ENCODE measurements at regions not wholly inside any gene's neighbourhood (a gene's known extent, or its start where the extent isn't known, plus 50 kb on each side); places are given as distances from the start of the nearest gene placed in this dataset.

DNA sequence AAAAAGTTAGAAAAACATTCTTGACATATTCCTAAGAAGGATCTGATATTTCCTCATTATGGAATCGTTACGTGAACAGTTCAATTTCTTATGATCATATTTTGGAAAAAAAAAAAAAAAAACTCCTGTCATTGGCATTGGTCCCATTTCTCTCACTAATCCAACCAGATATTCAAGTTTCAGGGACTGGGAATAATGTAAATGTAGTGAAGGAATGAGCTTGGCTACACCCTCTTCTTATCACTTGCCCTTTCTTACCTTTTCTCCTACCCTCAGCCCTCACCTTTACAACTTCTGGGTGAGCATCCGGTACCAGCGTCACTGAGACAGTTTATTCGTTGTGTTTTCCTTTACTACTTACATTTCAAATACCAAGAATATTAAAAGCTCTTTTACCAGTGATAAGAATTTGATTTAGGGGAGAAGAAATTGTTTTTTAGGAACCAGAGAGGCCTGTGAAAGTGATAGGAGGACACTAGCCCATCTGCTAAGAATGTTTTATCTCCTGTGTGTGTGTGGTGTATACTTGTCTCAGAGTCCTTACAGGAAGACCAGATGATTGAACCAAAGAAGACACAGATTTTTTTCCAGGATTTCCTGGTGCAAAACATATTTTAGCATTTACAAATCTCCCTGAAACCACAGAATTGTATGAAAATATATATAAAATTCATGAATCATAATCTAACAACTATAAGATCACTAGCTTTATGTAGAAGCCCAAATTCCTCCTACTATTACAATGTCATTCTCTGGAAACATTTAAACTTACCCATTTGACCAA is 946.7 kb downstream of the ZPLD1 start:
- Histone ChIP-seq H3K36me3 (ENCODE audit: insufficient read depth, insufficient read length, low read length) (no peaks in the 10 kb centered on the region), H3K4me1 (ENCODE audit: insufficient read depth, insufficient read length) (no peaks in the 10 kb centered on the region), H3K9me3 (ENCODE audit: insufficient read depth, low read length) (no peaks in the 10 kb centered on the region), H3K27me3 (ENCODE audit: insufficient read depth, insufficient read length) (no peaks in the 10 kb centered on the region), H3K4me3 (ENCODE audit: insufficient read length, low read depth) (no peak overlapping the region), H3K9ac (ENCODE audit: insufficient read length, low read depth) (no peak overlapping the region)
- TF ChIP-seq YY1 (IDR thresholded peaks at IDR 0.05; ENCODE audit: insufficient read depth, insufficient read length): no peak
- TF ChIP-seq ZNF274 (IDR thresholded peaks at IDR 0.05; ENCODE audit: low read depth, low read length): no peak
- TF ChIP-seq SUZ12 (IDR thresholded peaks at IDR 0.05; ENCODE audit: extremely low read depth, insufficient read depth, insufficient read length): no peak
- no peak for DNase-seq (ENCODE audit: low read depth, low spot score)

DNA sequence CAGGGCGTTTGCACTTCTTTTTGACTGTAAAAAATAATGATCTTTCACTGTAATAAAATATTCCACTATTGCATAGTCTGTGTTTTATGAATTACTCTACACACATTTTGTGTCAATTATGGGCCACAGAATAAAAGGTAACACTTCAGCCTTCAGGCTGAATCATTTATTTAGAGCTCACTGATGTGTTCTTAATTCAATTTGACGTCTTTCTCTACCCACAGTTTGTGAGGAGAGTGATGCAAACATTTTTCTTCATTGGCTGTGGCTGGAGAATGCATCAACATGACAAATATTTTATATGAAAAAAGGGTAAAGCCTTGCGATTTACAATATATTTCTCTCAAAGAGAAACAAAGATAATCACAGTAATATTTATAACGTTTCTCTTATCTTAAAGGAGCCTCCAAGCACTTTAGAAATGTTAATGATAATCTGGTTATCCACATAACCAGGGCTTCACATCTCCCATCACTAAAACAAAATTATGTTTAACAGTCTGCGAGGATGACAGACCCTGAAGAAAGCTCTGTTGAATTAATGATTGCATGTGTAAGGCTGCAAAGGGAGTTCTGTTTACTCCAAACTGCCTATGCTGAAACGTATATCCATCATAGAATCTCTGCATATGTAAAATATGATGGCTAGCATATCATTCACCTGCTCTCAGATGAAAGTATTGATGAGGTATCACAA is 951.3 kb downstream of the ZPLD1 start:
- no peak overlapping the region for H3K9ac ChIP-seq (ENCODE audit: insufficient read length, low read depth)
- TF ChIP-seq ZNF274 (IDR thresholded peaks at IDR 0.05; ENCODE audit: low read depth, low read length) (no peak), SUZ12 (IDR thresholded peaks at IDR 0.05; ENCODE audit: extremely low read depth, insufficient read depth, insufficient read length) (no peak), YY1 (IDR thresholded peaks at IDR 0.05; ENCODE audit: insufficient read depth, insufficient read length) (no peak)

DNA sequence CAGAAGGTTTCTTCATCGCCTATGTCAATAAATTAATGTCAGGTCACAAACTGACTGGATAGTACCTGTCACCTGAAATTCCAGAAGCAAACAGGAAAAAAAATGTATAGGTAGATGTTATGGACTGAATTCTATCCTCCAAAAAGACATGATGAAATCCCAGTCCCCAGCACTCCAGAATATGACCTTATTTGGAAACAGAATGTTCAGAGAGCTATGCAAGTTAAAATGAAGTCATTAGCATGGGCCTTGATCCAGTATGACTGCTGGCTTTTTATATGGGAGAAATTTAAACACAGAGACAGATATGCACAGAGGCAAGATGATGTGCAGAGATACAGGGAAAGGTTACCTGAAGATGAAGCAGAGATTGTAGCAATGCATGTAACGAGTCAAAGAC is 953.4 kb downstream of the ZPLD1 start:
- Histone ChIP-seq H3K4me1 (ENCODE audit: insufficient read depth, insufficient read length) (no peaks in the 10 kb centered on the region), H3K4me3 (ENCODE audit: insufficient read length, low read depth) (no peak overlapping the region), H3K27me3 (ENCODE audit: insufficient read depth, insufficient read length) (no peaks in the 10 kb centered on the region), H3K9me3 (ENCODE audit: insufficient read depth, low read length) (no peaks in the 10 kb centered on the region), H3K36me3 (ENCODE audit: insufficient read depth, insufficient read length, low read length) (no peaks in the 10 kb centered on the region), H3K9ac (ENCODE audit: insufficient read length, low read depth) (no peak overlapping the region)
- no peak for DNase-seq (ENCODE audit: low read depth, low spot score)
- TF ChIP-seq ZNF274 (IDR thresholded peaks at IDR 0.05; ENCODE audit: low read depth, low read length) (no peak), YY1 (IDR thresholded peaks at IDR 0.05; ENCODE audit: insufficient read depth, insufficient read length) (no peak), SUZ12 (IDR thresholded peaks at IDR 0.05; ENCODE audit: extremely low read depth, insufficient read depth, insufficient read length) (no peak)

More for the DNA sequence above, 951.3 kb downstream of the ZPLD1 start:
- H3K36me3 ChIP-seq (ENCODE audit: insufficient read depth, insufficient read length, low read length): no peaks in the 10 kb centered on the region
- H3K27me3 ChIP-seq (ENCODE audit: insufficient read depth, insufficient read length): no peaks in the 10 kb centered on the region
- no peaks in the 10 kb centered on the region for H3K9me3 ChIP-seq (ENCODE audit: insufficient read depth, low read length)
- H3K4me3 ChIP-seq (ENCODE audit: insufficient read length, low read depth): no peak overlapping the region
- no peak for DNase-seq (ENCODE audit: low read depth, low spot score)
- H3K4me1 ChIP-seq (ENCODE audit: insufficient read depth, insufficient read length): no peaks in the 10 kb centered on the region

DNA sequence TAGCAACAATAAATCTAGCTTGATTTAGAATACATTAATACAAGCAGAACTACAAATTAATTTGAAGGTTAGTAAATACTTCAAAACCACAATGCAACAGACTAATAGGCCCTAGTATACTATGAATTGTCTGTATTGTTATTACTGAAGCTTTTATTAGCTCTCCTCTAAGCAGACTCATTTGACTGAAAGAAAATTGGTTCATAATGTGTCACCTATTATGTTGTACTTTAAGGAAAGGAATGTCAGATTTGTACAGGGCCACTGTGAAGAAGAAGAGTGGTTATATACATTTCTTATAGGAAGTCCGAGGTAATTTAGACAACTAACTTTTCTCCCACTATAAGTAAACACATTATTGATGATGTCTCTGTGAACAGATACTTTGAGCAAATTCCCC is 954.5 kb downstream of the ZPLD1 start:
- Histone ChIP-seq H3K27me3 (ENCODE audit: insufficient read depth, insufficient read length) (no peaks in the 10 kb centered on the region), H3K9ac (ENCODE audit: insufficient read length, low read depth) (no peak overlapping the region), H3K4me3 (ENCODE audit: insufficient read length, low read depth) (no peak overlapping the region), H3K4me1 (ENCODE audit: insufficient read depth, insufficient read length) (no peaks in the 10 kb centered on the region), H3K36me3 (ENCODE audit: insufficient read depth, insufficient read length, low read length) (no peaks in the 10 kb centered on the region), H3K9me3 (ENCODE audit: insufficient read depth, low read length) (no peaks in the 10 kb centered on the region)
- DNase-seq (ENCODE audit: low read depth, low spot score): no peak
- TF ChIP-seq YY1 (IDR thresholded peaks at IDR 0.05; ENCODE audit: insufficient read depth, insufficient read length) (no peak), SUZ12 (IDR thresholded peaks at IDR 0.05; ENCODE audit: extremely low read depth, insufficient read depth, insufficient read length) (no peak), ZNF274 (IDR thresholded peaks at IDR 0.05; ENCODE audit: low read depth, low read length) (no peak)

DNA sequence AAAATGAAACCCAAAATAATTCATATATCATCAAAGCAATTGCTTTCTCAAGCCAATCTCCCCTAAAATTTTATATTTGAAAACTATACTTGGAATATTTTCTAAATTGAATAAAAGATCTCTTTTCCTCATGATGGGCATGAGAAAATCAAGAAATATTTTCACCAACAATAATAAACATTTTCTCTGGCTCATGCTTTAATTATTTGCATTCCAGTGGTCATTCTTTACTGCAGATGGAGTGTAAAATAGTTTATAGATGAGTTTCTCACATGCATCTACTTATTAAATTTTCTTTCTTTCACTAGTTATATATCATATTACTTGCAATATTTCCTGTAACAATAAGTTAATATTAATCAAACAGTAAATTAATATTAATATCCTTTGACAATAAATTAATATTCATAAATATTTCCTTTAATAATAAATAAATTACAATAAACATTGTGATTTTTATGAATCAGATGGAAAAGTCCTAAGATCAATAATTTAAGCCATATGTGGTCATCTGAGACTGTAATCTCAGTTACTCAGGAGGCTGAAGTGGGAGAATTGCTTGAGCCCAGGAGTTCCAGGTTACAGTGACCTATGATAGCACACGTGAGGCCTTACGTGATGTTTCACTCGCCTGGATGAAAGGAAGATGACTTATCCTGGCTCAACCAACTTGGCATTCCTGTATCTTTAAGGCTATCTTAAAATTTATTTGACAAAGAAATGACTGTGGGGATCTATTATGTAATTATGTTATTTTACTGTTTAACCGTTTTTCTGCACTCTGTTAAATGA is 958.8 kb downstream of the ZPLD1 start:
- H3K9ac ChIP-seq (ENCODE audit: insufficient read length, low read depth): no peak overlapping the region
- H3K4me3 ChIP-seq (ENCODE audit: insufficient read length, low read depth): no peak overlapping the region
- no peaks in the 10 kb centered on the region for H3K27me3 ChIP-seq (ENCODE audit: insufficient read depth, insufficient read length)
- H3K36me3 ChIP-seq (ENCODE audit: insufficient read depth, insufficient read length, low read length): no peaks in the 10 kb centered on the region
- DNase-seq (ENCODE audit: low read depth, low spot score): no peak
- H3K4me1 ChIP-seq (ENCODE audit: insufficient read depth, insufficient read length): no peaks in the 10 kb centered on the region
- no peaks in the 10 kb centered on the region for H3K9me3 ChIP-seq (ENCODE audit: insufficient read depth, low read length)
- TF ChIP-seq ZNF274 (IDR thresholded peaks at IDR 0.05; ENCODE audit: low read depth, low read length): no peak
- TF ChIP-seq SUZ12 (IDR thresholded peaks at IDR 0.05; ENCODE audit: extremely low read depth, insufficient read depth, insufficient read length): no peak
- TF ChIP-seq YY1 (IDR thresholded peaks at IDR 0.05; ENCODE audit: insufficient read depth, insufficient read length): no peak

DNA sequence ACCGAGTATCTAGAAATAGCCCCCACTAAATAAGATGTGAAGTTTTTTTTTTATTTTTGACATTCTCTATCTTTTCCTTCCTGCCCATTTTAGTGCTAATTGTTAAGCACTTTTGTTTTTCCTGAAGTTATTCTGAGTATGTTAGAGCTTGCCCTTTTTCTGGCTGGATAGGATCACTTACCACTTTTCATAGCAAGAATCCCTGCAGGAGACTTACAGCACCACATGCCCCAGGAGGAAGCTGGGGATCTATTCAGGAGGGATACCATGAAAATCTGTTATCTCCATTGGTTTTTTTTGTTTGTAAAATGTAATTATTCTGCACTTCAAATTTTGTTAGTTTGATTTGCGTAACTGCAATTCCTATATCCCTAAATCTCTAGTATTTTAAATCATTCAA is 968.4 kb downstream of the ZPLD1 start:
- 0 out of 2 replicates have a peak, but pooled peaks cover 6% of the 10 kb centered on the region for H3K9me3 ChIP-seq (ENCODE audit: insufficient read depth, low read length)
- no peak overlapping the region for H3K9ac ChIP-seq (ENCODE audit: insufficient read length, low read depth)
- H3K4me1 ChIP-seq (ENCODE audit: insufficient read depth, insufficient read length): no peaks in the 10 kb centered on the region
- H3K36me3 ChIP-seq (ENCODE audit: insufficient read depth, insufficient read length, low read length): no peaks in the 10 kb centered on the region
- no peaks in the 10 kb centered on the region for H3K27me3 ChIP-seq (ENCODE audit: insufficient read depth, insufficient read length)
- DNase-seq (ENCODE audit: low read depth, low spot score): no peak
- TF ChIP-seq ZNF274 (IDR thresholded peaks at IDR 0.05; ENCODE audit: low read depth, low read length): no peak
- TF ChIP-seq YY1 (IDR thresholded peaks at IDR 0.05; ENCODE audit: insufficient read depth, insufficient read length): no peak
- no peak for TF ChIP-seq SUZ12 (IDR thresholded peaks at IDR 0.05; ENCODE audit: extremely low read depth, insufficient read depth, insufficient read length)
- H3K4me3 ChIP-seq (ENCODE audit: insufficient read length, low read depth): no peak overlapping the region
